ENCODE measurements at regions not wholly inside any gene's neighbourhood (a gene's known extent, or its start where the extent isn't known, plus 50 kb on each side); places are given as distances from the start of the nearest gene placed in this dataset.

DNA sequence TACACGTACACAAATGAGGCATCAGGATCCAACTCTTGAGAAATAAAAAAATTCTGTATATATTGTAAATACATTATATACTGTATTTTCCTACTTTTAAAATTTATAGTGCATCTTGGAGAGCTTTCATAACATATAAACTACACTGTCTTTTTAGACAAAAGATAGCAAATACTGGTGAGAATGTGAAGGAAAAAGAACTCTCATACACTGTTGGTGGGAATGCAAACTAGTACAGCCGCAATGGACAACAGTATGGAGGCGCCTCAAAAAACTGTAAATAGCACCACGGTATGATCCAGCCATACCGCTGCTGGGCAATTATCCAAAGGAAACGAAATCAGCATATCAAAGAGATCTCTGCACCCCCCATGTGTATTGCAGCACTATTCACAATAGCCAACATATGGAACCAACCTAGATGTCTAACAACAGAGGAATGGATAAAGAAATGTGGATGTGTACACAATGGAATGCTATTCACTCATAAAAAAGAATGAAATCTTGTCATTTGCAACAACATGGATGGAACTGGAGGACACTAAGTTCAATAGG is 292.4 kb downstream of the EFNB2 start:
- H3K27ac Mint-ChIP-seq, result no peak overlapping the region
- Histone ChIP-seq H3K27ac (ENCODE audit: low read depth, low read length) (no peak overlapping the region), H3K27me3 (ENCODE audit: control insufficient read depth, insufficient read depth, low read length, poor library complexity, severe bottlenecking) (no peaks in the 10 kb centered on the region), H3K36me3 (ENCODE audit: control insufficient read depth, insufficient read depth, low read length) (no peaks in the 10 kb centered on the region), H3K4me3 (ENCODE audit: low read length) (no peak overlapping the region), H3K9ac (ENCODE audit: extremely low read depth, low read length, poor library complexity, severe bottlenecking) (no peak overlapping the region), H3K4me1 (ENCODE audit: control insufficient read depth, insufficient read depth, low read length) (no peaks in the 10 kb centered on the region), H3K9me3 (ENCODE audit: control insufficient read depth, low read length) (no peaks in the 10 kb centered on the region)
- no peaks in the 10 kb centered on the region for H3K9me3 Mint-ChIP-seq
- peaks cover under 1% of the 10 kb centered on the region for H3K4me1 Mint-ChIP-seq
- H3K36me3 Mint-ChIP-seq (ENCODE audit: low read depth), result no peaks in the 10 kb centered on the region
- WGBS, 2 experiments (ENCODE audit: insufficient coverage in 1 of 2, insufficient read length in 1 of 2), result 84 to 85% methylated on average over 3 to 5 of the region's 6 CpGs
- H3K27me3 Mint-ChIP-seq (ENCODE audit: insufficient read depth), result no peaks in the 10 kb centered on the region
- TF ChIP-seq, protein P1, sequence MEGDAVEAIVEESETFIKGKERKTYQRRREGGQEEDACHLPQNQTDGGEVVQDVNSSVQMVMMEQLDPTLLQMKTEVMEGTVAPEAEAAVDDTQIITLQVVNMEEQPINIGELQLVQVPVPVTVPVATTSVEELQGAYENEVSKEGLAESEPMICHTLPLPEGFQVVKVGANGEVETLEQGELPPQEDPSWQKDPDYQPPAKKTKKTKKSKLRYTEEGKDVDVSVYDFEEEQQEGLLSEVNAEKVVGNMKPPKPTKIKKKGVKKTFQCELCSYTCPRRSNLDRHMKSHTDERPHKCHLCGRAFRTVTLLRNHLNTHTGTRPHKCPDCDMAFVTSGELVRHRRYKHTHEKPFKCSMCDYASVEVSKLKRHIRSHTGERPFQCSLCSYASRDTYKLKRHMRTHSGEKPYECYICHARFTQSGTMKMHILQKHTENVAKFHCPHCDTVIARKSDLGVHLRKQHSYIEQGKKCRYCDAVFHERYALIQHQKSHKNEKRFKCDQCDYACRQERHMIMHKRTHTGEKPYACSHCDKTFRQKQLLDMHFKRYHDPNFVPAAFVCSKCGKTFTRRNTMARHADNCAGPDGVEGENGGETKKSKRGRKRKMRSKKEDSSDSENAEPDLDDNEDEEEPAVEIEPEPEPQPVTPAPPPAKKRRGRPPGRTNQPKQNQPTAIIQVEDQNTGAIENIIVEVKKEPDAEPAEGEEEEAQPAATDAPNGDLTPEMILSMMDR (conservative IDR thresholded peaks at IDR 0.05), result no peak
- no peak overlapping the region for H3K4me3 Mint-ChIP-seq
- DNase-seq, result no peak

DNA sequence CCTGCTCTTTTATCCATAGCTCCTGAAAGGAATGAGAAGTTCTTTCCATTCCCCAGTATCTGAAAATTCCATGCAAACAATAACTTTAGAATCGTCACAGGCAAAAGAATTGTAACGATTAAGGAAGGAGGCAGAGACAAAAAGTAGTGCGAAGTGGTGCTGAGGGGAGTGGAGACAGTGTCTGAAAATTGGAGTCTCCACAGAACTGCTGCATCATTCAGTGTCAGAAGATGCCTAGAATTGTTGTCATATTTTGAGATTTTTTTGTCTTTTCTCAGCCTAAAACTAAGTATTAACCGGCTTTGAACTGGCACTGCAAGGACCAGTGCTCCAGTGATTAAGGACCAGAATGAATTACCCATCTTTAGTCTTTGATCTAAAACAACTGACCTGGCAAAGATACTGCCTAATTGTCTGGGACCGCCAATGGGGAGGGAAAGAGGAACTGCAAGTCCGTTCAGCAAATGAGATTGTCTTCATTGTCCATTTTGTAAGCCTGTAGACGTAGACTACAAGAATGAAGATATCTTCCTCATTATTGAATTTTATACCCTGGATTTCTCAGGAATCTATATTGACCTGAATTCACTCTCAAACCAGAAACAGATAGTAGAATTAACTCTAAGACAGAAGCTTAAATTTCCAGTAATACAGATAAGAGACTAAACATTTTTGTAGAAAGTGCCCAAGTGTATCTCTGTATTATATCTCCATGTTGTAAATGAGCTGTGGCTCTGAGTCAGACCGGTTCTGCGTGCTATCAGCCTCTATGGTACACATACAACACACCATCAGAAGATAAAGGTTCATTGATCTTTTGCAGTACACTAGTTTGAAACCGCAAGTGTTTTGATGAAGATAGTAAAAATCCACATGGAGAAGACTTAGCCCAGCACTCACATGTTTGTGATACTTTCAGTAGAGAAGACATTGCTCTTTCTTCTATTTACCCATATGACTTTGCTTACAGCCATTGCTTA is 293.2 kb downstream of the EFNB2 start:
- DNase-seq, result no peak

DNA sequence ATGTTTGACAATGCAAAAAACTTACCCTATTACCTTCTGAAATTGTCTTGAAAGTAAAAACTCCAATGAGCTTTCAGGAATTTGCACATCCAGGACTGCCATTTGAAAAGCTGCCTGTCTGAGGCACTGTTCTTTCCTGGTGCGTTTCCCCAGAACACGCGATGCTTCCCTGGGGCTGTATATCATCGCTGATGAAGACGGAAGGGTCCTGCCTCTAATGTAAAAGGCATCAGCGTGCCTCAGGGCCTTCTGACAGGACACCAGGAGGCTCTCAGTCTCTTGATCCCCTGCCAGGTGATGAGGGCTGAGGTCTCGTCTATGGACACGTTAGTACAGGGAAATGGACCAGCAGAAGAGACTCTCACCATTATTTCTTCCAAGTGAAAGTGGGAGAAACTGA is 296.8 kb downstream of the EFNB2 start:
- H3K27me3 ChIP-seq (ENCODE audit: control insufficient read depth, insufficient read depth, low read length, poor library complexity, severe bottlenecking), result no peaks in the 10 kb centered on the region
- H3K4me3 ChIP-seq (ENCODE audit: low read length), result no peak overlapping the region
- no peaks in the 10 kb centered on the region for H3K36me3 Mint-ChIP-seq (ENCODE audit: low read depth)
- DNase-seq, result no peak
- no peak overlapping the region for H3K9ac ChIP-seq (ENCODE audit: extremely low read depth, low read length, poor library complexity, severe bottlenecking)
- H3K27me3 Mint-ChIP-seq (ENCODE audit: insufficient read depth), result no peaks in the 10 kb centered on the region
- no peaks in the 10 kb centered on the region for H3K9me3 ChIP-seq (ENCODE audit: control insufficient read depth, low read length)
- H3K27ac ChIP-seq (ENCODE audit: low read depth, low read length), result no peak overlapping the region
- no peak overlapping the region for H3K27ac Mint-ChIP-seq
- 91 to 93% methylated on average over 8 of the region's 8 CpGs for WGBS, 2 experiments (ENCODE audit: insufficient coverage in 1 of 2, insufficient read length in 1 of 2)
- H3K9me3 Mint-ChIP-seq, result no peaks in the 10 kb centered on the region
- no peaks in the 10 kb centered on the region for H3K36me3 ChIP-seq (ENCODE audit: control insufficient read depth, insufficient read depth, low read length)
- no peak overlapping the region for H3K4me3 Mint-ChIP-seq
- TF ChIP-seq, protein P1 (conservative IDR thresholded peaks at IDR 0.05), result peak; percentile 11
- no peaks in the 10 kb centered on the region for H3K4me1 ChIP-seq (ENCODE audit: control insufficient read depth, insufficient read depth, low read length)
- peaks cover 3% of the 10 kb centered on the region for H3K4me1 Mint-ChIP-seq

More for the DNA sequence above, 293.2 kb downstream of the EFNB2 start:
- H3K4me1 Mint-ChIP-seq, result peaks cover 3% of the 10 kb centered on the region
- 94 to 95% methylated on average over 10 of the region's 10 CpGs for WGBS, 2 experiments (ENCODE audit: insufficient coverage in 1 of 2, insufficient read length in 1 of 2)
- H3K27me3 Mint-ChIP-seq (ENCODE audit: insufficient read depth), result no peaks in the 10 kb centered on the region
- no peaks in the 10 kb centered on the region for H3K9me3 Mint-ChIP-seq
- no peak overlapping the region for H3K4me3 Mint-ChIP-seq
- Histone ChIP-seq H3K4me3 (ENCODE audit: low read length) (no peak overlapping the region), H3K4me1 (ENCODE audit: control insufficient read depth, insufficient read depth, low read length) (no peaks in the 10 kb centered on the region), H3K9me3 (ENCODE audit: control insufficient read depth, low read length) (no peaks in the 10 kb centered on the region), H3K27ac (ENCODE audit: low read depth, low read length) (no peak overlapping the region), H3K9ac (ENCODE audit: extremely low read depth, low read length, poor library complexity, severe bottlenecking) (no peak overlapping the region), H3K27me3 (ENCODE audit: control insufficient read depth, insufficient read depth, low read length, poor library complexity, severe bottlenecking) (no peaks in the 10 kb centered on the region), H3K36me3 (ENCODE audit: control insufficient read depth, insufficient read depth, low read length) (no peaks in the 10 kb centered on the region)
- H3K36me3 Mint-ChIP-seq (ENCODE audit: low read depth), result no peaks in the 10 kb centered on the region
- H3K27ac Mint-ChIP-seq, result no peak overlapping the region
- TF ChIP-seq, protein P1 (conservative IDR thresholded peaks at IDR 0.05), result no peak

Data from endodermal cell (in vitro differentiated cells).